H1 (cell line): ENCODE measurements at regions not wholly inside any gene's neighbourhood (a gene's known extent, or its start where the extent isn't known, plus 50 kb on each side); places are given as distances from the start of the nearest gene placed in this dataset.

Experiments used
- CTCF ChIP-seq, 3 experiments: IDR thresholded peaks; 1 replicate in 2 of 3; 2 replicates in 1 of 3; pipeline versions ENCODE4 v1.5.1 to v1.6.1; 2011; ENCODE audit warnings: low read length in 3 of 3, mild to moderate bottlenecking in 3 of 3, inconsistent platforms in 2 of 3, low read depth in 1 of 3, moderate library complexity in 1 of 3; ENCODE audit not compliant: insufficient read depth in 1 of 3; ENCODE audit errors: control extremely low read depth in 1 of 3
- JUN ChIP-seq: IDR thresholded peaks from 2 replicates; pipeline ENCODE4 v1.6.1; 2011; ENCODE audit warnings: low read depth, mild to moderate bottlenecking, improper control_type of control experiment, low read length
- SIN3A ChIP-seq, 2 experiments: IDR thresholded peaks in 1 of 2; conservative IDR thresholded peaks in 1 of 2; 2 replicates each; pipeline ENCODE4 v1.6.1; 2011 to 2012; ENCODE audit warnings: low read length in 2 of 2, improper control_type of control experiment in 1 of 2, low read depth in 1 of 2, mild to moderate bottlenecking in 1 of 2

GRCh38 chr11:119532551-119532950 is 109.6 kb upstream of the THY1 start (continued):
- no peak for TF ChIP-seq SIN3A (conservative IDR thresholded peaks at IDR 0.05 in 1 of 2, IDR thresholded peaks at IDR 0.05 in 1 of 2; ENCODE audit: low read depth in 1 of 2, low read length in 2 of 2)
- TF ChIP-seq JUN: no peak
- no peak for TF ChIP-seq CTCF (IDR thresholded peaks at IDR 0.05; ENCODE audit: control extremely low read depth in 1 of 3, insufficient read depth in 1 of 3, low read depth in 1 of 3, low read length in 3 of 3)
